ENCODE measurements at regions not wholly inside any gene's neighbourhood (a gene's known extent, or its start where the extent isn't known, plus 50 kb on each side); places are given as distances from the start of the nearest gene placed in this dataset.

GRCh38 chr18:10291568-10291981 lies 162.9 kb upstream of the APCDD1 start:
- TF ChIP-seq POLR2AphosphoS5 (IDR thresholded peaks at IDR 0.05) (no peak), EP300 (conservative IDR thresholded peaks at IDR 0.05; ENCODE audit: poor library complexity, severe bottlenecking) (no peak), CTCF (IDR thresholded peaks at IDR 0.05; ENCODE audit: poor library complexity, severe bottlenecking) (no peak), EZH2 (IDR thresholded peaks at IDR 0.05; ENCODE audit: borderline replicate concordance, insufficient read depth, low read length, poor library complexity, severe bottlenecking) (no peak)
